ENCODE measurements at regions not wholly inside any gene's neighbourhood (a gene's known extent, or its start where the extent isn't known, plus 50 kb on each side); places are given as distances from the start of the nearest gene placed in this dataset.

- no peak for TF ChIP-seq CTCF (IDR thresholded peaks at IDR 0.05; ENCODE audit: insufficient read depth, low read length, poor library complexity, severe bottlenecking)
- TF ChIP-seq EZH2phosphoT487 (conservative IDR thresholded peaks at IDR 0.05; ENCODE audit: low read length) = no peak
Measured at GRCh38 chr6:14972379-14973067, 273.3 kb upstream of the JARID2 start.
